CD4-positive, alpha-beta T cell treated with Interleukin-10 for 1 hour (primary cell): ENCODE measurements at regions not wholly inside any gene's neighbourhood (a gene's known extent, or its start where the extent isn't known, plus 50 kb on each side); places are given as distances from the start of the nearest gene placed in this dataset.
A peak's percentile ranks its signal among the peaks of the same experiment; 100 is the strongest.

Source experiments
- DNase-seq: peaks from one replicate; pipeline ENCODE4 v3.0.0-alpha.2; 2020

GRCh38 chr10:28250782-28251181 lies 52.1 kb downstream of the MPP7 start:
- peak; percentile 48 for DNase-seq

GRCh38 chr10:28250358-28250757 lies 52.5 kb downstream of the MPP7 start:
- no peak for DNase-seq

- no peak for DNase-seq
Observed at GRCh38 chr10:28249512-28249911, 53.4 kb downstream of the MPP7 start.

GRCh38 chr10:28248092-28248491 lies 54.8 kb downstream of the MPP7 start:
- DNase-seq = no peak

- no peak for DNase-seq
Observed at GRCh38 chr10:28246023-28246422, 56.8 kb downstream of the MPP7 start.

GRCh38 chr10:28243923-28244322 lies 58.9 kb downstream of the MPP7 start:
- DNase-seq = no peak

- no peak for DNase-seq
Observed at GRCh38 chr10:28242555-28243204, 60.2 kb downstream of the MPP7 start.

GRCh38 chr10:28241741-28242399 lies 61.0 kb downstream of the MPP7 start:
- peak; percentile 64 for DNase-seq

GRCh38 chr10:28240400-28240799 lies 62.5 kb downstream of the MPP7 start:
- DNase-seq = no peak

GRCh38 chr10:28236591-28236990 lies 66.3 kb downstream of the MPP7 start:
- no peak for DNase-seq

GRCh38 chr10:28220811-28221210 lies 82.1 kb downstream of the MPP7 start:
- DNase-seq = no peak

GRCh38 chr10:28219251-28219650 lies 83.6 kb downstream of the MPP7 start:
- no peak for DNase-seq

- no peak for DNase-seq
Observed at GRCh38 chr10:28217848-28218247, 85.0 kb downstream of the MPP7 start.

GRCh38 chr10:28215930-28216329 lies 86.9 kb downstream of the MPP7 start:
- no peak for DNase-seq

- DNase-seq = no peak
Observed at GRCh38 chr10:28214219-28214618, 88.6 kb downstream of the MPP7 start.

- no peak for DNase-seq
Observed at GRCh38 chr10:28211759-28212158, 91.1 kb downstream of the MPP7 start.

- DNase-seq = no peak
Observed at GRCh38 chr10:28207799-28208198, 95.1 kb downstream of the MPP7 start.

GRCh38 chr10:28202941-28203352 lies 99.9 kb downstream of the MPP7 start:
- no peak for DNase-seq

GRCh38 chr10:28201410-28202400 lies 101.2 kb downstream of the MPP7 start:
- DNase-seq = no peak

- no peak for DNase-seq
Observed at GRCh38 chr10:28200775-28201174, 102.1 kb downstream of the MPP7 start.

GRCh38 chr10:28199941-28200340 lies 102.9 kb downstream of the MPP7 start:
- DNase-seq = no peak

GRCh38 chr10:28190196-28190595 lies 112.7 kb downstream of the MPP7 start:
- no peak for DNase-seq

- no peak for DNase-seq
Observed at GRCh38 chr10:28188526-28188925, 114.3 kb downstream of the MPP7 start.
